NCI-H146 treated with DMSO at 0.1 percent for 48 hours (cell line): ENCODE measurements at regions not wholly inside any gene's neighbourhood (a gene's known extent, or its start where the extent isn't known, plus 50 kb on each side); places are given as distances from the start of the nearest gene placed in this dataset.

Source experiments
- DNase-seq: peaks from one replicate; lab custom pipeline; 2025; ENCODE audit not compliant: unreplicated experiment; lab: John Stamatoyannopoulos, UW

DNA sequence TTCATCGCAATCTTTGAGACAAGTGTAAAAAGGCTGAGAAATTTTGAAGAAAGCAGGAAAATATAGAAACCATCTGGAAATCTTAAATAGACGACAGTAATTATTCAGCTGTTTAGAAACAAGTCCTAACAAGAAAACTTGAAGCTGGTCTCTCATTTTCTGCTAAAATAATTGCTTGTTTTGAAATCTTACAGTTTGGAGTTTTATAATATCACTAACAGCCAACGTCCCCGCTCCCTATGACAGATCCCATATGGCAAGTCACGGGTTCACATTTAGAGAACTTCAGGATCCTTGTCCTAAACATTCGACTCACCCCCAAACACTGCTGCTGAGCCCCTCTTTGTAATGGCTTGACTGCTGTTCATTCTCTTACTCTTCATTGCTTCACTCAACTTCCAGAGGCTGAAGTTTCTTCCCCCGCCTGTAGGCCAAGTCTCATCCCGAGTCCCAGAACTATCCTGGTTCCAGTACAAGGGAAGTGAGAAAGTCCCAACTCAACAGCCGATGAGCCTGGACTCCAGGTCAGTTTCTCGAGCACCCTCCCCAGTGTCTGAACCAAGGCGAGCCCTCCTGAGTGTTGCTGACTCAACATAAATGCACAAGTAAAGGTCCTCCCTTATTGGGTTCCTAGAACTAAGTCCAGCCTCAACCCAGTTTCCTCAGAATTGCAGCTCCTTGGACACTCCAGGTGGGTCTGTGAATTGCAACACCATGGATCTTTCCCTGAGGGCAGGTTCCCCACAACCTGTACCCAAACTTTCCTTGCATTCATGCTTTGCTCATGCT is 93.4 kb upstream of the BACE2 start:
- no peak for DNase-seq

DNA sequence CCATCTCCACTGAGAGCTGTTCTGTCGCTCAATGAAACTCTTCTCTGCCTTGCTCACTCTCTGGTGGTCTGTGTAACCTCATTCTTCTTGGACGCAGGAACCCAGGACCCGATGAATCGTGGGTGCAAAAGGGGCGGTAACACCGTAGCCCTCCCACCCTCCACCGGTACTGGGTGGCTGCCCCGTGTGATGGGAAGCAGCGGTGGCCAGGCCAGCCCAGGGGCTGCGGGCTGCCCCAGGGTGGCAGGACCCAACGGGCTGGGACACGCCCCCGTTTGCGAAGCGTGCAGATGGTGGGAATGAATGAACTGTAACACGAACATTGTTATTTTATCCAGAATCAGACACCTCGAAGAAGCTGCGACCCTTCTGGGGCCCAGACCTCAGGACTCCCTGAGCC is 92.3 kb upstream of the BACE2 start:
- no peak for DNase-seq

DNA sequence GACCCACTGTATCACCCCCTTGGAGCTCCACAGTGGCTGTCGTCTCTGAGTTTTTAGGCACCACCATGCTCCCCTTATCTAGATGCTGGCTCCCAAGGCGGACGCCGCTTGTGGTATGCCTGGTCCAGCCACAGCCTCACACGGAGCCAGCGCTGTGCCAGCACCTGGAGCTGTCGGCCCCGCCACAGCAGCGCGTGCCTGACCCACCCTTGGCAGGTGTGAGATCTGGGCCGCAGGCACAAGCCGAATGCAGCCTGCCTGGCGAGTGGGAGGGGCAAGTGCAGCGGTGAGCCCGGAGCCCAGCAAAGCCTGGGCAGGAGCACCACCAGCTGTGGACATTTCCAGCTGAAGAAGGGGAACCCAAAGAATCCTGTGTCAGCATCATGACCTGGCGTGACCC is 91.9 kb upstream of the BACE2 start:
- no peak for DNase-seq

DNA sequence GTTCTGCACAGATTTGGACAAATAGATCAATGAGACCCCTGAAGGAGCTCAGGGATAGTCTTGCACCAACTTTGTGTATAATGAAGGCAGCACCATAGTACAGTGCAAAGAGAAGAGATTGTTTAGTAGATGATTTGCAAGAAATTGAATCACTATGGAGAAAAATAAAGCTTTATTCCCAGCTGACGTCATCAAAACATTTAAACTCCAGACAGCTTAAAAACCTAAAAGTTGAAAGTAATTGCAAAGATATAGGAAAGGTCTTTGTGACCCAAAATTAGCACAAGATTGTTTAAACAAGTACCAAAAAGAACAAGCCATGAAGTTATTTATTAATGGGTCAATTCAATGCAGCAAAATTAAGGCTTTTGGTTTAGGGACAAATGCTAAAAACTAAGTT is 88.8 kb upstream of the BACE2 start:
- DNase-seq: no peak

DNA sequence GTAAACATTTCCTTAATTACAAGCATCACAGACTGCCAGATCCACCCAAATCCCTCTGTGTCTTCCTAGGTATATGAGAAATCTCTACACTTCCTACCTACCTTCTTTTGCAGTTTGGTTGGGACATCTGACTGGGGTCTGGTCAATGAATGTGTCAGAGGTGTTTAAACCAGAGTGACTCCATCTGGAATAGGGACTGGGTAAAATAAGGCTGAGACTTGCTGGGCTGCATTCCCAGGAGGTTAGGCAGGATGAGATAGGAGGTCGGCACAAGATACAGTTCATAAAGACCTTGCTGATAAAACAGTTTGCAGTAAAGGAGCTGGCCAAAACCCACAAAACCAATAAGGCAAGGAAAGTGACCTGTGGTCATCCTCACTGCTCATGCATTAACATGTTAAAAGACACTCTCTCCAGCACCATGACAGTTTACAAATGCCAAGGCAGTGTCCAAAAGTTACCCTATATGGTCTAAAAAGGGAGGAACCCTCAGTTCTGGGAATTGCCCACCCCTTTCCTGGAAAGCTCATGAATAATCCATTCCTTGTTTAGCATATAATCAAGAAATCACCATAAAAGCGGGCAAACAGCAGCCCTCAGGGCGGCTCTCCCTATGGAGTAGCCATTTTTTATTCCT is 87.4 kb upstream of the BACE2 start:
- no peak for DNase-seq

DNA sequence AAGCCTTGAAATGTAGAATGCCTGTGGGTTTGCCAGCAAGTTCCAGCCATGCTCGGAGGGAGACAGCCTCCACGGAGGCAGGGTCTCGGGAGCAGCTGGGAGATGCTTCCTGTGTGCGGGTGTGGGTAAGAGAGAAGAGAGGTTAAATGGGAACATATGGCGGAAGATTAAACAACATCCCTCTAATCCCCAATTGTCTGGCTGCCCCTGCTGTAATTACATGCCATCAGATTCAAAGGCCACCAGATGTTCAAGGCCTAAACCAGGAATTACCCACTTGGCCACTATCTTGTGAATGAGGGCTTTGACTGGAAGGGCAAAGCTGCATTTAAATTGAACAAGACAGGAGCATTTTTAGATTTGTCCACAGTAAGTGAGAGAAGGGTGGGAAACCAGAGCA is 81.4 kb upstream of the BACE2 start:
- DNase-seq: no peak

DNA sequence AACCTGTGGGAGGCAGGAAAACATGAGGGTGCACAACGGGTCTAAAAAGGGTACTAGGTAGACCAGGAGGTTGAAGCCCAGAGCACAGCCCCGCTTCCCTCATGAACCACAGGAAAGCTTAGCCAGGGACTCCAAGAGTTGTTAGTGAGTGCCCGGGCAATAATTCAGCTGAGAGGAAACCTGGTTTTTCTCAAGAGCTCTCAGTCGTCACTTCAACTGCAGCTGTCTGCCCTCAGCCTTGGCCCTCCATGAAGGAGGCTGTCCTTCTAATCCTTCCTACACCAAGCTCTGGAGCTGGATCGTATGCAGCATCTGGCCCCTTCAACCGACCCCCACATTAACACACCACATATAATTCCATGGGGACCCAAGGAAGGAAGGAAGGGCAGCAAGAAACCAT is 77.0 kb upstream of the BACE2 start:
- no peak for DNase-seq

DNA sequence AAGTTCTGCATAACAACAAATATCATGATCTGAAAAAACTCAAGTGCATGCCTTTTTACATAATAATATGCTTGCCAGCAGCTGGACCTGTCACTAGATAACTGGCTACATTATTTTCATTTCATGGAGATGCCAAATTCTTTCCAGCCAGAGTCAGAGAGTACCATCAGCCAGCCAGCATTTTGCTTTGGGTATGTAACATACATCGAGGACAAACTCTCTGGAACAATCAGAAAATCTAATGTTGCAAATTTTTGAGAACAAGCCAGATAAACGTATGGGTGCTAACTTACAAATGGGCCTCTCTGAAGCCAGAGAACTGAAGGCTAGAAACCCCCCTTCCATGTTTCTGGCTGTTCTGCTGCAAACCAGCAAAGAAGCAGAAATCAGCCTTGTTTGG is 76.3 kb upstream of the BACE2 start:
- DNase-seq: no peak

DNA sequence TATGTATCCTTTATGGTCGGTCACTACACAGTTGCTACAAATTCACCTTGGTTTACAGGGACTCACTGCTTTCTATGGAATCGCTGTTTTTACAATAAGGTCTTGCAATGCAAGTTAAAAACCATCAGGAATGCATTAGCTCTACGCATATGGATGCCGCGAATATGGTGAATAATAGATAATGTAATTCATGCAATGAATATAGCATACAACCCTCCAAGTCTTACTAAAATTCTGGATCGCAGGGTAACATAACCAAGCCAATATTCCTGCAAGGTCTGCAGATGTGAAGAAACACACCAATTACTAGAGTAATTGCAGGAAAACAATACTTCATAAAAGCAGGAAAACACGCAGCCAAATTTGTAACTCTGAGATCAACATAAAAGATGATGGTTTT is 75.6 kb upstream of the BACE2 start:
- no peak for DNase-seq

DNA sequence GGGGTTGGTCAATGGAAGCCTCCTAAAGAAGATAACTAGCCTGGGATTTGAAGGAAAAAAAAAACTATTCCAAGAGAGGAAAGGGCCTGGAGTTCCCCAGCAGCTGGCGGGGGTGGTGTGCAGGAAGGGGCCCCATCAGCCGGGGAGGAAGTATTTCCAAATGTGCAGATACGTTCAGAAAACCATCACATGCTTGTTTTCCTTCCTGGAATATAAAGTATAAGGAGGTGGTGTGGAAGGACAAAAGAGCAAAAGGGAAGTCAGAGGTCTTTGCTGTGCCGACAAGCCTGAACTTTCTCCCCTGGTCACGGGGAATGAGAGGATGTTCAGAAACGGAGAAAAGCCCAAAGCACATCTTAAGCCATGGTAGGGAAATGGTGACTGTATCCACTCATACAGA is 72.0 kb upstream of the BACE2 start:
- no peak for DNase-seq

DNA sequence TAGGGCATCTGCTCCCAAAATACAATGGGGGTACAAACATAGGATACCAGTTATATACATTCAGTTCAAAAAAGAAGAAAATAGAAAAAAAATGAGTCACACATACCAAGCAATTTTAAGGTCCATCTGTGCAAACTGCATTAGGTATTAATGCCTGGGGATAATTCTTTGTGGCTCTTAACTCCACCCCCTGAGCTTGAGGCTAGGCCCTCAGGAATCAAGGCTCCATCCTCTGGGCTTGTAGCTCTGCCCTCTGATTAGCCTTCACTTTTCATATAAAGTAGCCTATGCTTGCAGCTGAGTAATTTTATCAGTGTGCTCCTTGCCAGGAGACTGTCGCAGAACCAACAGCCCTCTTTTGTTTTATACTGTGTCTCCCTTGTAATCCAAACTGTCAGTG is 69.9 kb upstream of the BACE2 start:
- no peak for DNase-seq

DNA sequence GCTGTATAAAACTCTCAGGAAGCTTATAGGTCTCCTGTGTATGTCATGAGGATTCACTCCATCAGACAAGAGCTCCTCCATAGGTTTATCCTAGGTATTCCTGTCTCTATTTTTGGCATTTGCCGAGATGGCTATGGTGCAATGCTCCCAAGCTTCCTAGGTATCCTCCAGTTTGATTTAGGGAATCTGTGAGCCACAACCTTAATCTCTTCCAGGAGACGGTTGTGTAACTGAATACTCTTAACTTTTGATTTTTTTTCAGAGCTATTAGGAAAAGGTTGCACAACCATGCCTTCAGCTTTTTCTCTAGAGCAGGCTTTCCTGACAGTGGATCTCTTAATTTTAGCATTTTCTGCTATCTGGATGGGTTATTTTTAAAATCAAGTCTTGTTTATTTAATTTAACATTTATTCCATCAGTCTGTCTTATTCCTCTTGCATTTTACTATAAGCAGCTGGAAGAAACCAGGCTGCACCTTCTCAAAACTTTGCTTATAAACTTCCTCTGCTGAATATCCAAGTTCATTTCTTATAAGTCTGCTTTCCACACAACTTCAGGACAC is 69.4 kb upstream of the BACE2 start:
- DNase-seq: no peak

DNA sequence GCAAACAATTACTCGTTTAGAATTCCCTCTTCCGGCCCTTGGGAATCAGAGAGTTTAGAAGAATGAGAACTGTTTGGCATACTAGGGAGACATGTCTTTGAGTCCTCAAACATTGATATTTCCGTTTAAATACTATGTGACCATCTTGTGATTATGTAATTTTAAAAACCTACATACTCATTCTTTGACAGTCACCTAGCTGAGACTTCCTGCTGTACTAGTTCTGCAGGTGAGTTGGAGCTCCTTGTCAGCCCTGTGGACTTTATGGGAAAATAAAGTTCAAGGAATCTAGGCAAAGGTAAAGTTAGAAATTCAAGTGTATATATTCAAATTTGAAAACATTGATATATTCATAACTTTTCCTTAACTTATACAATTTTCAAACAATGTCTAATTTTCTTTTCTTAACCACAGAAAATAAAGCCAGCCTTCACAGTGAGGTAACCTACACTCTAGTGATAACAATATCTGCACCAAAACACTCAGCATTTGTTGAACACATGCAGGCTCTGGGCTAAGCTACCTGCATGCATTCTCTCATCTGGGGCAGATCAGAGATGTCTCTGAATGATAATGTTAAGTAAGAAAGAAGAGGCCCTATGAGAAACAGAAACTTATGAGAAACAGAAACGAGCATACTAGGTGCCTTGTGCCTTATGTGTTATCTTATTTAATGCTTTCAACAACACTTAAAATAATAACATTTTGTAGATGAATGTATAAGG is 67.0 kb upstream of the BACE2 start:
- no peak for DNase-seq

DNA sequence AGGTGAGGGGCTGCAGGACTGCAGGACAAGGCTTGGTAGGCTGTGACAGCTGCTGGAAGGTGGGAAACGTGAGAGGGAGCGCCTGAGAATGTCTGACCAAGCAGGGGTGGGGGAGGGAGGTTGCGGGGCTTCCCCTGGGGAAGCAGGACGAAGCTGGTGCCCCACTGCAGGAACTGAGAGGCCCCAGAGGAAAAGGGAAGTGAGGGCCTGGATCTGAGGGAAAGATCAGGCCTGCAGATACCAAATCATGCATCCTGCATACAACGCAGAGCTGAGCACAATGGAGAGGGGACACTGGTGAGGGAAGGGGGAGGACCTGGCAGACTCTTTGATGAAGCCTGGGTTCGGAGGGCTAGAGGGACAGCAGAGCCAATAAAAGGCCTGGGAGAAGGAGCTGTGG is 65.7 kb upstream of the BACE2 start:
- no peak for DNase-seq

DNA sequence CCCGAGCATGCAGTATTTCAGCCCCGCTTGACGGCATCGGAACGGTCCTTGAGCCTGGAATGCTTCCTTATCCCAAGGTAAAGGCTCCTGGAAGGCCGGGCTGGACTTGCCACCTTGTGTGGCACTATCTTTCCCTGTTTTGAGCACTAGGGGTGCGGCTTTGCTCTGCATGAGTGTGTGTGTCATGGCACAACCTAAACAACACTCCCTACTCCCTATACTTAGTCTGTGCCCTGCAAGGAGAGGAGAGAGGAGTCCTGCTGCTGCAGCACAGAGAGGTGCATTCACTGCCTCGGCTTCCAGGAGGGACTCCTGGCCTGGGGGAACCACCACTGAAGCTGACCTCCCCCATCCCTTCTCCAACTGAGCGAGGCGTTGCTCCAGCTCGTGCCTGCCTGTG is 60.4 kb upstream of the BACE2 start:
- no peak for DNase-seq

DNA sequence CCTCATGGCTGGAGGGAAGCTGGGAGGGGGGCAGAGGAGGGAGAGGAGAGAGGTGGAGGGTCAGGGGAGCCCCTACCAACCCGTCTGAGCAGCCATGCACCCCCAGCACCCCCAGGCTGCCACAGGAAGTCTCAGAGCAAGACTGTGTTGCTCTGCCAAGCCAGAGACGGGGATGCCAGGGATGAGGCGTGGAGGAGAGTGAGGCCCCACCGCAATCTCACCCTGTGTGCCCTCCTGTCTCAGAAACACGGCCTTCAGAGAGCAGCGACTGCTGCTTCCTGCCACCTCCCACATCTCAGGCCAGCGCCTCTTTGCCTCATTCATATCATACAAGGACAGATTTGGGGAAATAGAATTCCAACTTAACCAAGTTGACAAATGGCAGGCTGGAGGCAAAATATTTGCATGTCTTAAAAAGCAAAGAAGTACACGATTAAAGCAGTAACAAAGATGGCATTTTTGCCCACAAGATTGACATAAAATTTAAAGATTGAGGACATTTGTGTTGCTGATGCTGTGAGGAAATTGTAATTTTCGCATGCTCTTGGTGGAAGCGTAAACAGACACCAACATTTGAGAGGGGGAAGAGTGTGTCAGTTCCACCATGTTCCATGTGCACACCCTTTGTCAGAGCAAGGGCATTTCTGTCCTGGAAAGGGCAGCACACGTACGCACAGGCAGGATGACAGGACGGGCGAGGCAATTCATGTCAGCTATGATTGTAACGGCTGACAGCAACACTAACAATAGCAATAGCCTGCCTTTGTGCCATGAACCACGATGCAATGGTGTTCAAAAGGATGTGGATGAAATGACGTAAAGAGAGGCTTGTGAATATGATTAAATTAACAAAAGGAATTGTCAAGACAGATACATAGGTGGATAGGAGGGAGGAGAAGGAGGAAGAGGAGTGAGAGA is 59.0 kb upstream of the BACE2 start:
- DNase-seq: no peak

DNA sequence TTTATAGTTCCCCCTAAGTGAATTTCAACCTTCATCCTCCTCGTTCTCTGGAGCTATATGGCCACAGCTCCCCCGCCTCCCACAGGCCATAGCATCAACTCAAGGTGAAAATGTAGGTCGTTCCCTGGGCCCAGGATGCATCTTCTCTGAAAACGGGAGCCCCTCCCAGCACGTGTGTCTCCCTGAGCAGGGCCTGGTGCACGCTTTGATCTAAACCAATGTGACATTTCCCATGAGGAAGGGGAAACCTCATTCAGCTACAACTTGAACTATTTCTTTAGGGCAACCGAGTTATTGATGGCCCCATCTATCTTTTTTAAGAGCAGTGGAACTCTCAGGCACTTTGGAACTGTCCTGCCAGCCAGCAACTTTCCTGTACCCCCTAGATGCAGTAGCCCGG is 57.8 kb upstream of the BACE2 start:
- no peak for DNase-seq

DNA sequence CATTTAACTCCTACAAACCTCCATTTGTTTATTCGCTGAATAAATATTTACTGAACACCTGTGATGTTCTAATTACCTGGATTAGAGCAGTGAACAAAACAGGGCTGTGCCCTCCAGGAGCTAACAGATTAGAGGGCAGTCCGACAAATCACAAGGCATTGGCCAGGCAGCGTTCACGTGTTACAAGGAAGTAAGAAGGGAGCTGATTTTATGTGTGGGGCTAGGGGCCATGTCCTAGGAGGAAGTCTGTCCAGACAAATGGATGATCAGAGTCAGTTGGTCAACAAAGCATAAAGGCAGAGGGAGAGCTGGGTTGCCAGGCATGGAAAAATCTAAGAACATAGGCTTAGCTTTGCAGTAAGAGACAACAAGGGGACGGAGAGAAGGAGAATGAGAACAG is 57.3 kb upstream of the BACE2 start:
- DNase-seq: no peak

DNA sequence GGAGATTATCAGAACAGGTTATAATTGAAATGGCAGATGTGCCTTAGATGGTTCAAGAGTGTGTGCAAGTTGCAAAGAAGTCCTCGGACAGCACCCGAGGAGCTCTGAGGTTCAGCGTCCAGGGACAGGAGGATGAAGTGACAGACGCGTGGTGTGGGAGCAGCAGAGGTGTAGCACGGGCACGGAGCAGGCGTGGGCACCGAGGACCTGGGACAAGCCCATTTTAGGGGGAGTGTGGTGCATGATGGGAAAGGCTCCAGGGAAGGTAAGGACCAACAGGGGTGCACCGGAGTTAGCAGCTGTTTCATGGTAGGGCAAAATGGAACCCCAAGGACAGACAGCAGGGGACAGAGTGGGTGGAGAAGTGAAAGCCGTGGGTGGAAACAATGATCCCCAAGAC is 56.3 kb upstream of the BACE2 start:
- no peak for DNase-seq

DNA sequence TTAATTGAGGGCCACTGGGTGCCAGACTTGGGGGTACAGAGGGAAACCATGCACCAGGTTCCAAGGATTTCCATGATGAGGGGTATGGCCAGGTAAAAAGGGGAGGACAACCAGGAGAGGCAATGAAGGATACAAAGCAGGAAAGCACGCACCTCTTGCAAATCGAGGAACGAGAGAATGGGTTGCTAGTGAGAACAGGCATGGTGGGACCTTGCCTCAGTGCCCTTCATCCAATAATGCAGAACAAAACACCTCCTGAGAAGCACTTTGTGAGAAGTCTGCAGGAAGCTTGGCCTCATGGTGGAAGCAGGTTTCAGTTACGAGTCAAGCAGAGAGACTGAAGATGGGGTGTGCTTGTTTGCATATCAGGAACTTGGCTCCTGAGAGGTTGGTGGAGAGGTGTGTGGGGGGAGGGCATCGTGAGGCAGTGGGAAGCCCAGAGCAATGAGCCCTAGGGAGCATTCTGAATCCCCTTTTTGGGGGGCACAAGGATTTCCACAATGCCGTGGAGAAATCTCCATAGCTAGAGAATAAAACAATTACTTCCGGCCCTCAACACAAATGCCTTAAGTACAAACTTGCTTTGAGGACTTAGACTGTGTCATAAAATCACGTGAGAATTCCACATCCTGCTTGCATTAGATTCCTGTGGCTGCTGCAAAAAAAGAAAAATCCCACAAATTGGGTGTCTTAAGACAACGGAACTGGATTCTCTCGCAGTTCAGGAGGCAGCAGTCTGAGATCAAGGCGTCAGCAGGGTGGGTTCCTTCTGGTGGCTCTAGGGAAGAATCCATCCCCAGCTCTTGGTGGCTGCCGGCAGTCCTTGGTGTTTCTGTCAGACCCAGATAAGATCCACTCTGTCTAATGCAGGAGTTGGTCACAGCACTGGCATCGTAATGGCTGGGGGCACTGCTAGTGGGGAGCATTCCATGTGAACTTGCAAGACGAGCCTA is 54.9 kb upstream of the BACE2 start:
- peak; percentile 8 for DNase-seq
